ENCODE measurements at regions not wholly inside any gene's neighbourhood (a gene's known extent, or its start where the extent isn't known, plus 50 kb on each side); places are given as distances from the start of the nearest gene placed in this dataset.
"Not testable (repeated sequence)": the region's sequence is repeated elsewhere in the genome, so short reads cannot be mapped to it uniquely, and the experiment has no call there.

DNA sequence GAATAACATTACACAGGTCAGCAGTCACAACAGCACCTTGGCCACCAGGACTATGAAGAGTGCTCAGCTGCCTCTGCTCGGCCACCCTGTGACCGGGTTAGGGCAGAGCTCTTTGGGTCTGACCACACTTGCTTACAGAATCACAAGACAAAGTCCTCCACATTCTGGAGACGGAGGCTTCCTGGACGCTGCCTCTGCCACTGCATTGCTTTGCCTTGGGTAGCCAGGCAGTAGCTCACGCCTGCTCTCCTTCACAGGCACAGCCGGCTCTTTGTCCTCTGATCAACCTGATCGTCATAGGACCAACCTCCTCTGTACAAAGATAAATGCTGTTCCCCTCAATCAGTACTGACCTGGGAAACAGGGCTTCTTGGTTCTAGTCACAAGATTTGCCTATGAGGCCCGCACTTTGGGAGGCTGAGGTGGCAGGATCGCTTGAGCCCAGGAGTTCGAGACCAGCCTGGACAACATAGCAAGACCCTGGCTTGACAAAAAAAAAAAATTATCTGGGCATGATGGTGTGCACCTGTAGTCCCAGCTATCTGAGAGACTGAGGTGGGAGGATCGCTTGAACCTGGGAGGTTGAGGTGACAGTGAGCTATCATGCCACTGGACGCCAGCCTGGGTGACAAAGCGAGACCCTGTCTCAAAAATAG lies 128.4 kb upstream of the IER5L start:
- no peak for DNase-seq

DNA sequence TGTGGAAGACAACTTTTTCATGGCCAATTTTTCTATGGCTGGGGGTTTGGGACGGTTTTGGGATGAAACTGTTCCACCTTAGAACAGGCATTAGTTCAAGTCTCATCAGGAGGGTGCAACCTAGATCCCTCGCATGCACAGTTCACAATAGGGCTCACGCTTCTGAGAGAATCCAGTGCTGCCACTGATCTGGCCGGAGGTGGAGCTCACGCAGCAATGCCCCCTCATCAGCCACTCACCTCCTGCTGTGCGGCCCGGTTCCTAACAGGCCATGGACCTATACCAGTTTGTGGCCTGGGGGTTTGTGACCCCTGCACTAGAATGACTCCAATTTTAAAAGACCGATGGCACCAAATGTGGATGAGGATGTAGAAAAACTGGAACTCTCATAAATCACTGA lies 127.2 kb upstream of the IER5L start:
- DNase-seq: no peak

DNA sequence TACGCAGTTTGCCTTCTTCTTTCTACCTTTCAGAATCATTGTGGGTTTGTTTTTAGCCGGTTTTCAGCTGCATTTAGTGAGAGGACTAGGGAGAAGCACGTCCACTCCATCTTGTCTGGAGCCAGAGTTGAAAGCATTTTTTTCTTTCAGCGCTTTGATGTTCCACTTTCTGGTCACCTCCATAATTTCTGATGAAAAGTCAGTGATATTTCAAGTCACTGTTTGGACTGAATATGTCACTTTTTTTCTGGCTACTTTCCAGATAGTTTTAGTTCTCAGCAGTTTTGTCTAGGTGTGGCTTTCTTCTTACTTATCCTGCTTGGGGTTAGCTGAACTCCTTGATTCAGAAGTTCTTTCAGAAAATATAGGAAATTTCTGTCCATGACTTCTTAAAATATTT lies 123.9 kb upstream of the IER5L start:
- DNase-seq: no peak

DNA sequence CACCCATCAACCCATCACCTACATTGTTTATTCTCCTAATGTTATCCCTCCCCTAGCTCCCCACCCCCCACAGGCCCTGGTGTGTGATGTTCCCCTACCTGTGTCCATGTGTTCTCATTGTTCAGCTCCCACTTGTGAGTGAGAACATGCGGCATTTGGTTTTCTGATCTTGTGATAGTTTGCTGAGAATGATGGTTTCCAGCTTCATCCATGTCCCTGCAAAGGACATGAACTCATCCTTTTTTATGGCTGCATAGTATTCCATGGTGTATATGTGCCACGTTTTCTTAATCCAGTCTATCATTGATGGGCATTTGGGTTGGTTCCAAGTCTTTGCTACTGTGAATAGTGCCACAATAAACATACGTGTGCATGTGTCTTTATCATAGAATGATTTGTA lies 118.1 kb upstream of the IER5L start:
- not testable (repeated sequence) for DNase-seq

DNA sequence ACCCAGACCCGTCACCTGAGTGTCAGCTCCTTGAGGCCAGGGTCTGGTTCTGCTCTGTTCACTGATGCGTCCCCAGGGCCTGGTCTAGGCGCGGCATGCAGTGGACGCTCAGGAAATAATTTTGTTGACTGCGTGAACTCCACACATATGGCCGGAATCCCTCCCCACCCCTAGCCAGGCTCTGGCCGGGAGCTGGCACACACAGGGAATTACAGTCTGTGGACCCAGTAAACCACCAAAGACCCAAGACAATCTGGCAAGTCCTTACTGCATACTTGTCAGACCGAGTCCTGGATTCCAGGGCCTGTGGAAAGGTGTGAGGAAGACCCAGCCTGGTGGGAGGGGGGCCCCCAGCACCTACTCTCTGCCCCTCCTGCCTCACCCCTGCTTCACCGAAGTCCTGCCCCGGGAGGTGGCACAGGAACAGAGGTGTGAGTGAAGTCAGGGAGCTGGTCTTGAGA lies 113.0 kb upstream of the IER5L start:
- DNase-seq: no peak

DNA sequence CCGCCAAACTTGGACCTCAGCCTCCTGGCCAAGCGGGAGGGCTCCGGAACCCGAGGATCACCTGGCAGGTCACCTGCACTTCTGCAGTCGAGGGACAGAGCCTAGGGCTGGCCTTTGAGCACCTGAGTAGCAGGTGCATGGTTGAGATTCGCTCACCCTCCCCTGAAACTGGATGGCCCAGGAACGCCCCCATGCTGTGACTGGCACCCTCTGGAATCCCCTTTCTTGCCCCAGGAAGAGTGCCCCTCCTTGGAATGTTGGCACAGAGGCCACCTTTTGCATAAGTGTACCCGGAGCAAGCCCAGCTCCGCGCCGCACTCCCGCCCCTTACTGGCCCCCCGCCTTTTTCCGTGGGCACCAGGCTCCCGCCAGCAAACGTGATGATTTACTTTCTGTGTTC lies 112.5 kb upstream of the IER5L start:
- no peak for DNase-seq

DNA sequence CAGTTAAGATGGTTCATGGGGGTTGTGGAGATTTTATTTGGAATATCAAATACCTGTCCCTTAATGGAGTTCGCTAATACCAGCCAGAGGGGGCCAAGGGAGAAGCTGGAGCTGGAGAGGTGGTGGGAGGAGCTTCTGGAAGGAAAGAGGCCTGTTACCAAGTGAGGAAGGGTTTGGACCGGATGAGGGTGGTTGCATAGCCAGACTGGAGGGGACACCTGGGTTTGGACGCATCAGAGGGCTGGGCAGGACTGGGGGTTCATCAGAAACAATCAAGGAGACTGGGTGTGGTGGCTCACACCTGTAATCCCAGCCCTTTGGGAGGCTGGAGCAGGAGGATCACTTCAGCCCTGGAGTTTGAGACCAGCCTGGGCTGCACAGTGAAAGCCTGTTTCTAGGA lies 111.8 kb upstream of the IER5L start:
- DNase-seq: no peak

DNA sequence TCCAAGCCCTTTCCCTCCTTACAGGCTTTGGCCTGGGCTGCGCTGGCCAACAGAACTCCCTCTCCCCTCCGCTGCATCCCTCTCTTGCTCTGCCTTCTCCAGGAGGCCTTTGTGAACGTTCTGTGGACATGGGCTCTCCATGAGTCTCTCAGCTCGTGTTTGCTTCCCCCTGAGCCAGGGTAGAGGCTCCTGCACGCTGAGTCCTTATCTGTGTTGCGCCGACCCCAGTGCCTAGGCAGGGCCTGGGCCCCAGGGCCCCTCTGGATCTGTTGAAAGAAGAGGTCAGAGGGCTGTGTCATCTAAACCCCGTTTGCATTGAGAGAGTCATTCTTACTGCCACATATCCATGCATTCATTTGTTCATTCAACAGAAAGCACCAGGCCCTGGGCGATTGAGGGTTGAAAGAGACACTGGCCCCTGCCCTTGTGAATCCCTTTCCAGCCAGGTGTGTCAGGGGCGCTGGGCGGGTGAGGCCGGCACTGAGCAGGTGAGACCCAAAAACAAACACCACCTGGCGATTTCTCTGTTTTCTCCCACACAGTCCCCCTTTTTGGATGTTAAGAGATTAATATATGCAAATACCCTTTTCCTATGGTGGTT lies 111.2 kb upstream of the IER5L start:
- no peak for DNase-seq

DNA sequence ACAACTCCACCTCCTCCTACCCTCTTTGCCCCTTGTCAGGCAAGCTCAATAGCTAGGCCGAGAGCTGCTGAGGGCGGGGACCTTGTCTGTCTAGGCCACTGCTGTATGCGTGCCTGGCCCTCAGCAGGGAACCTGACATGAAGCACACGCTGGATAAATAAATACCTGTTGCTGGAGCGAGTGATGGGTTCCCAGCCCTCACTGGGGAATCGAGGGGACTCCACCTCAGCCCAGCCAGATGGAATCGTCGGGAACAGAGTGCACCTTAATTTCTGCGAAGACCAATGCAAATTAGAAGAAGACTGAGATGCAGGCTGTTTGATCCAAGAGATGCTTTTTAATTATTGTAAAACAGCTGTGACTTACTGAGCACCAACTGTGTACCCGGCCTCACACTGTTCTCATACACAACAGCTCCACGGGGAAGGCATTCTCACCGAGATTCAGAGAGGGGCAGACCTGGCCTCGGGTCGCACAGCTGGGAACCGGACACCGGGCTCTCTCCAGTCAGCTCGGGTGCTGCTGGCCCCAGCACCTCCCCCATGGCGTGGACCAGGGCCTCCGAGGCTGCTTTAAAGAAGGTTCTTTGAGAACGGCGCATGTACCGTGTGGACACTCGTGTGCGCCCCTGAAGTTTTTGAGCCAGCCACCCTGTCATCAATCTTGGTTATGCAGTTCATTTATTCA lies 109.7 kb upstream of the IER5L start:
- no peak for DNase-seq

DNA sequence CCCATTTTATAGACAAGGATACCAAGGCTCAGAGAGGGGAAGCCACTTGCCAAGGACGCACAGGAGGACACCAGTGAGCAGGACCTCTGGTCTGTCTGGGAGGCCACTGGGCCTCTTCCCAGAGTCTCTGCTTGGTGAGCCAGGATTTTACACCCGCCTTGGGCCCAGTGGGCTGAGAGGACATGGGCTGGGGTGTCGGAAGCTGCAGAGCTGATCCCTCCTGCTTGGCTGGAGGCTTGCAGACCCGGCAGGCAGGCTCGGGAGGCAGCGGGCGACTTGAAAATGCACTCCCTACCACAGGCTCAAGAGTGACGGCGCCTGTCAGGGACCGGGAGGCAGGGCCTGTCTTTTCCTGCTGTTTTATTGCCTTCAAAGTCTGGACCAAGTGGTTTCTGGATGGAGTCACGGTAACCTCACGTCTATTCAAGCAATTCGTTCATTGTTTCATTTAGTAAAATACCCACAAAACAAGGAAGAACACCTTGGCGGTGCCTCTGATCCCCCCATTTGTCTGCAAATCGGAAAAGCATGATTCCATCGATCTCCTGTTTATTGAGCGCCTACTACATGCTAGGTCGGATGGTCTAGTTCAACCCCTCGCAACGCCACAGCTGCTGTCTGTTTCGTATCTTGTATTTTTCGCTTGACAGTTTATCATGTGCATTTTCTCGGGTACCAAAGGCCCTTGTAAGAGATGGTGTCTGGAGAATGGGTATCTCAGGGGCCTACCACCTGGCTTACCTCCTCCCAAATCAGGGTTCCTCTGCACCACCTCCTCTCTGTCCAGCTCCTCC lies 108.1 kb upstream of the IER5L start:
- no peak for DNase-seq

DNA sequence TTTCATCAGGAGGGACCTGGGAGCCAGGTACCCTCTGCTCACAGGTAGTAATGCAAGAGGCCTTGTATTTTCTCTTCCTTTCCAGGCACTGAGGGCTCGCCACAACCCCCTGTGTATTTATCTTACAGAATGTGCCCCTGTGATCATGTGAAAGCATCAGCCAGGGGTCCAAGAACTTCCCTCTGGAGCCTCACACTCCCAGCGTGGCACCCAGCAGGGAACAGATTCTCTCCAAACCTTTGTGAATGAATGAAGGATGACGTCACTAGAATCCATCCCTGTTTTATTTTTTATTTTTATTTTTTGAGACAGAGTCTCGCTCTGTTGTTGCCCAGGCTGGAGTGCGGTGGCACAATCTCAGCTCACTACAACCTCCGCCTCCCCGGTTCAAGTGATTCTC lies 107.3 kb upstream of the IER5L start:
- DNase-seq: no peak

DNA sequence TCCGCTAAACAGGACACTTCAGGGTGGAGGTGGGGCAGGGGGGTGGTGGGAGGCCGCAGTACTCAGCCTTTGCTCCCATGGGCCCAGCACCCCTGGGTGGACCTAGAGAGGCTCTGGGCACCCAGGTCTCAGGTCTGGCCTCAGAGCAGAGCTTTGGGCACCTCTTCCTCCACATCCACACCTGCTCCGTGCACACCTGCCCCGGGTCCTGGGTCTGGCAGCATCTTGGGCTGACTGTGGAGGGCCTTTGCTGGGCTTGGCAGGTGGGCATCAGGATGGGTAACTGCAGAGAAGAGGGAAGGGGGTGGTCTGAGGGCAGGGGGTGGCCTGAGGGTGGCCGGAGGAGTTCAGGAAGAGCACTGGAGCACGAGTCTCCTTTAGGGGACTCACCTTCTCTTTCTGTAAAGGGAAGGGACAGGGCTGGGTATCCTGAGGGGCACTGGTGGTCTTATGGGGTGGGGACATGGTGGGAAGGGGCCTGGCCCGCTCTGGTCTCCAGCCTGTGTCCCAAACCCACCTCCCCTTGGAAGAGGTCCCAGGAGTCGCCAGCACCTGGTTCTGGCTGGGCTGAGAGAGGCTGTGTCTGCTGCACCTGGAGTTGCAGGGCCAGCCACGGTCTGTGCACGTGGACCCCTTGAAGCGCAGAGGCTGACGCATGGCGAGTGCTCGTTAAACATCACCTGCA lies 106.7 kb upstream of the IER5L start:
- no peak for DNase-seq

DNA sequence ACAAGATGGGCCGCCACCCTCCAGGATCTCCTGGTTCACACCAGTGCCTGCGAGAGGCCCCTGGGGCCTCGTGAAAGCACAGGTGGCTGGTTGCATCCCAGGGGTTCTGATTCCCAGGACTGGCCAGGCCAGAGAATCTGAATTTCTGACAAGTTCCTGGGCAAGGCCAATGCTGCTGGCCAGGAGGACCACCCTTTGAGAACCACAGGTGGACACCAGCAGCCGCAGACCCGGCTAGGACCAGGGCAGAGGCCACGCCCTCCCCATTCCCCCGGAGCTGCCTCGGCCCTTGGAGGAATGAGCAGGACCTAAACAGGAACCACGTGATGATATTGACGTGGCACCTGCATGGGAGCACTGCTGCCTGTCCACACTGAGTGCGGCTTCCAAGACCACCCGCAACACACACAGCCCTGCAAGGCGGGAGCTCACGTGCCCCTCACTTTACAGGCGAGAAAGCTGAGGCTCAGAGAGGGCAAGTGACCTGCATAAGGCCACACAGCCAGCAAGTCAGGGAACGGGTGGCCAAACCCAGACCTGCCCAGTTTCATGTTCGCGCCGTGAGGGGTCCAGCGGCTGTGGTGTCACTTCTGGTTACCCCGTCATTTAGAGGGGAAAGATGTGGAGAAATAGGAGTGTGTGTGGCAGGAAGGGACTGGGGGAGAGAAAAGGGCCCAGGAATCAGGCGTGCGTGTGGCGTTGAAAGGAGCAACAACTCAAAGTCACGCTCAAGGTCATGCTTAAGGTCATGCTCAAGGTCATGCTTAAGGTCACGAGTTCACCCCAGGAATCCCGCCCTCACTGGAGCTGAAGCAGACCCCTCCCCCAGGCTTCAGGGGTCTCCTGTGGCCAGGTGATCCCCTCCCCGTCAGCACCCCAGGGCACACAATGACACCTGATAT lies 105.9 kb upstream of the IER5L start:
- DNase-seq: no peak

DNA sequence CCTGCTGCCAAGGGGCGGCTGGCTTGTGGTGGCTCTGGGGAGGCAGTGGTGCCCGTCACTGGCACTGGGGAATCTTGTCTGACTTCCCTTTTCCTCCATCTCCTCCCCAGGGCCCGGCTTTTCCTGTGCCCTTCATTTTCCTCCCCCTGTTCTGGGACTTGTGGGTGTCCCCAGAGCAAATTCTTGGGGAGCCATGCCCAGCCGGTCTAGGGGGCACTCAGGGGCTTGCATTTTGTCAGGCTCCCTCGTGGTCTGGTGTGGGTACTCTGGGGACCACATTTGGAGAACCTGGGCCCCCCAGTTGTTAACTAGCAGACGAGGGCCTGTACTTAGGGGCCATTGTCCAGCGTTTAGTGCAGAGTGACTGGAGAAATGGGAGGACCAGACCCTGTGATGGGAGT lies 105.2 kb upstream of the IER5L start:
- no peak for DNase-seq

DNA sequence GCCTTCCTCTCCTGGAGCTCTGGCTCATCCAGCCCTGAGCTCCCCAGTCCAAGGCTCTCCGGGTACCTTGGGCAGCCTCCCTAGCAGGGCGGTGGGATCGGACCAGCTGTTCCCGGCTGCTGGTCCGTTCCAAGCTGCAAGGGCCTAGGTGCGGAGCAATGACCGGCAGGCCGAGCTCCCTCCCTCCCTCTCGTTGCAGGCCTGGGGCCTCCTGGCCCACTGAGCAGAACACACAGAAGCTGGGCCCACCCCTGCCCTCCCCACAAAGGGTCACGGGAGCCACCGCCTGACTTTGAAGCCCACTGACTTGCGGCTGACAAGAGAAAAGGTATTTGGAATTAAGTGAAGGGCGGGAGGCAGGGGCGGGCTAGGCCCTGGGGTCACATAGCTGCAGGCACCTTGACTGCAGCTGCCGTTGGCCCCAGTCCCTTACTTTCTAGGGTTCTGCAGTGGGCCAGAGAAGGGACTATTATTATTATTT lies 104.7 kb upstream of the IER5L start:
- DNase-seq: no peak

DNA sequence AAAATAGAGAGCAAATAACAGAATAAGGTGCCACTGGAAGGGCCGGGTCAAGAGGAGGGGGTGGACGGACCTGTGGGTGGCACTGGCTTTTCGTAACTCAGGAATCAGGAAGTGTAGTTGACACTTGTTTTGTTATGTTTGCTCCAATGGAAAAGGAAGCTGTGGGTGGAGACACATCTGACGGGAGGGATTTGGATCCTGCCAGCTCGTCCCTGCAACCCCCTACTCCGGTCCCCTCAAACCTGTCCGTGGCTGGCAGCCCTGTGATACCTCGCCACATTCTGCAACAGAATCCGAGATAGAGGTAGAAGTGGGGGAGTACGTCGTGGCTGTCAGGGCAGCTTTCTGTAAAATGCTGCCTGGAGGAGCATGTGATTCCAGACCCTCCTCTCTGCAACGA lies 104.2 kb upstream of the IER5L start:
- DNase-seq: no peak

DNA sequence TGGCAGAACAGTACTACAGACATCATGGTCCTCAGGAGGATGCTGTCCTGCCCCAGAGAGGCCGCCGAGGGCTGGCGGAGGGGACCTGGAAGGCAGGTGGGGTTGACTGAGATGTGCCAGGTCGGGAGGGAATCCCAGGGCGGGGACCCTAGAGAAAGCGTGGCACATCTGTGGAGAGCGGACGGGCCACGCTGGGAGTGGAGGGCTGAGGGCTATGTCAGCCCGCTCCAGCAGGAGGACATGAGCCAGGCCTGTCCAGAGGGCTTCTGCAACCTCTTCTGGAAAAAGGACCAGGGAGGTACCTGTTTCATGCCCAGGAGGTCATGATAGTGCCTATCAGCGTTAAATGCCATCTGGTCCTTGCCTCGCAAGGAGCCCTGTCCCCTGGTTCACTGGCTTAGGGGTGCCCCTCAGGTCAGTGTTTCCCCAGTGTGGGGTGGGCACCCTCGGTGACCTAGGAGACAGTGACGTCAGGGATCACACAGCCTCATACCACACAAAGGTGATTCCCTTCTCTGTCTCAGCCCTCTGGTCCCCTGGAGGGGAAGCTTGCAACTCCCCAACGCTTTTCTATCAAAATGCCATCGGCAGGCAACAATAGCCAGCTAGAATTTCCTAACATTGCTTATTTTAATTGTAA lies 103.6 kb upstream of the IER5L start:
- DNase-seq: no peak

DNA sequence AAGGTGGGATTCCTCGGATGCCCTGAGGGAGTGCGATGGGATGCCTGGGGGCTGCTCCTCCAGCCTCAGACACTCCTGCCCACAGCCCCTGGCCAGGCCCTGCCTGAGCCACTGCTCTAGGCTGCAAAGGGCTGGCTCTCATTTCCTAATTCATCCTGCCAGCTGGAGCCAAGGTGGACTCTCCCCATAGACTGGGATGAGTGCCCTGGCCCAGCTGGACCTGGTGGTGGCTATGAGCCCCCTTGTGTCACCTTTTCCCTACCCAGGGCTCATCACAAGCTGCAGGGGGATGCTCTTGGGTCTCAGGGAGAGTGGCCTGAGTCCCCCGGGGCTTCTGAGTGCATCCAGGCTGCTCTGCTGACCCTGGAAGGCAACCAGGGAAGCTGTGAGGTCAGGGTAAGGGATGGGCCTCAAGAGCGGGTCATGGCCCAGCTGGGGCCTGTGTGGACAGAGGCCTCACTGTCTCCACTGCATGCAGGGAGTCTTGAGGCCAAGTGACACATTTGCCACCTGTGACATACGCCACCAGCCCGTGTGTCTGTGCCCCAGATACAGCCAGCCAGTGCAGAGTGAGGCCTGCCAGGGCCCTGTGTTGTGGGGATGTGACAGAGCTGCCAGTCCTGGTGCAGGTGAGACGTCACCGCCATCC lies 102.7 kb upstream of the IER5L start:
- DNase-seq: no peak

DNA sequence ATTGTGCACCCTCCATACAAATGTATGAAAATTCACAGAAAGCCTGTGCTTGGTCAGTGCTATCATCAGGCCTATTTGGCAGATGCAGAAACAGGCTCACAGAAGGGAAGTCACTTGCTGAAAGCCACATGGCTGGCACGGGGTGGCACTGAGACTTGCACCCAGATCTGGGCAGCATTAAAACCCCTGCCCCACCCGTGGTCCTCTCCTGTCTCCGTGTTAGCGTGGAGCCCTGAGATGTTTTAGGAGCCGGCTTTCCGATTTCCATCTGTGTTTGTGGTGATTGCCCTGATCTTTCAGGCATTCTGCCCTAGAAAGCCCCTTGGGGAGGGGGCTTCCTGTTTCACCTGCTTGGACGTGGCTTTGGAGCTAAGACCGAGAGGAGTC lies 102.2 kb upstream of the IER5L start:
- DNase-seq: no peak

DNA sequence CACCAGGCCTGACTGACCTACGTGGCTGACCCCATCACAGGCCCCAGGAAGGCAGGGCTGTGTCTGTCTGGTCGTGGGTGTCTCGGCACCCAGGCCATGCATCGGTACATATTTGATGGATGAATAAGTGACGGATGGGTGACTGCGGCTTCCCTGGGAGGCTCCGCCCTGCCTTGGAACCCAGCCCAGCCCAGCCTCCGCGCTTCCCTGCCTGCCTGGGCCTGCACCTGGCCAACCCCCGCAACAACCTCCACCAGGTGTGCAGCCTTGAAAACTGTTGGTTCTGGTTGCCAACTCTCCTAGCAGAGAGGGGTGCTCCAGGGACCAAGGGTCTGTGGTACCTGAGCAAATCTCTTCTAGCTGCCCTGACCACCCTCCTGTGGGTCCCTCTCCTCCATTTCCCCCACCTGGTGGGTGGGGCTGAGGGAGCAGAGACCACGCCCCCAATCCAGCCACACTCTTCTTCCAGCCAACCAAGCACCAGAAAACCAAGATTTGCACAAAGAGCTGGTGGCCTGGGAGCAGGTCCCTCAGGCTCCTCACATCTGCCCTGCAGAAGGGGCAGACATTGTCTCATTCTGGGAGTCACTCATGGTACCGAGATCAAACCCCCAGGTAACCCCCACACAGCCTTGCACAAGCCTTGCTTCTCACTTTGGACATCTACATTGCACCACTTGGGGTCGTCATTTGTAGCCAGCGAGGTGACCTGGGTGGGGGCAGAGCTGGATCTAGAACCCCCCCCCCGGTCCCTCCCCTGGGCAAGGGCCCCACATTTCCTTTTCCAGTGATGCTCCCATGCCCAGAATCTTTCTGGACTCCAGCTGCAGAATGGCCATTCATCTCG lies 100.6 kb upstream of the IER5L start:
- no peak for DNase-seq
